K562 (cell line): ENCODE measurements at regions not wholly inside any gene's neighbourhood (a gene's known extent, or its start where the extent isn't known, plus 50 kb on each side); places are given as distances from the start of the nearest gene placed in this dataset.
A peak's percentile ranks its signal among the peaks of the same experiment; 100 is the strongest.

Experiments
- CC2D1A ChIP-seq: fragments of 450-650 bp; IDR thresholded peaks from 2 replicates; pipeline ENCODE4 v1.6.1; 2017; ENCODE audit warnings: mild to moderate bottlenecking
- MCM3 ChIP-seq: fragments of 450-650 bp; IDR thresholded peaks from 2 replicates; pipeline ENCODE4 v1.6.1; 2016
- MIER1 ChIP-seq: fragments of 450-650 bp; IDR thresholded peaks from 2 replicates; pipeline ENCODE4 v1.6.1; 2016; ENCODE audit warnings: antibody characterized with exemption, mild to moderate bottlenecking, low read depth
- MLLT1 ChIP-seq, 2 experiments: fragments of 450-650 bp; IDR thresholded peaks; 2 replicates each; pipeline ENCODE4 v1.6.1; 2016
- MYC ChIP-seq, 2 experiments: fragments of 250-450 bp in 1 of 2; sonication (Bioruptor Pico) in 1 of 2; IDR thresholded peaks; 2 replicates each; pipeline versions ENCODE4 v1.5.1 to v1.6.1; 2012 to 2021; ENCODE audit warnings: low read depth in 2 of 2, borderline replicate concordance in 1 of 2, improper control_type of control experiment in 1 of 2, low read length in 1 of 2, mild to moderate bottlenecking in 1 of 2, moderate library complexity in 1 of 2
- NR2F6 ChIP-seq: fragments of 450-650 bp; formaldehyde crosslinking; IDR thresholded peaks from 2 replicates; pipeline ENCODE4 v1.4.0; 2020; ENCODE audit warnings: mild to moderate bottlenecking
- POLR2AphosphoS5 ChIP-seq: IDR thresholded peaks from 2 replicates; pipeline ENCODE4 v1.6.1; 2011; ENCODE audit warnings: mild to moderate bottlenecking, low read depth, low read length, moderate library complexity; ENCODE audit not compliant: control insufficient read depth, insufficient read depth
- PRMT5 ChIP-seq: sonication (generic); formaldehyde crosslinking; IDR thresholded peaks from 2 replicates; pipeline ENCODE4 v1.5.0; 2020; ENCODE audit warnings: missing genetic modification reagents
- RBM15 ChIP-seq: fragments of 200-400 bp; formaldehyde crosslinking; IDR thresholded peaks from 2 replicates; pipeline ENCODE4 v1.6.1; 2018; ENCODE audit warnings: mild to moderate bottlenecking, low read length, moderate library complexity; ENCODE audit not compliant: insufficient read depth
- SMARCA5 ChIP-seq: fragments of 450-650 bp; IDR thresholded peaks from 2 replicates; pipeline ENCODE4 v1.6.1; 2016
- TGIF2 ChIP-seq: sonication (generic); formaldehyde crosslinking; IDR thresholded peaks from 2 replicates; pipeline ENCODE4 v1.8.1; 2022; ENCODE audit warnings: mild to moderate bottlenecking, missing genetic modification reagents, moderate library complexity
- ZBTB7A ChIP-seq: IDR thresholded peaks from 2 replicates; pipeline ENCODE4 v1.6.1; 2011; ENCODE audit warnings: low read depth, mild to moderate bottlenecking, low read length, moderate library complexity, borderline replicate concordance; ENCODE audit not compliant: control insufficient read depth
- ZC3H11A ChIP-seq: IDR thresholded peaks from 2 replicates; pipeline ENCODE4 v1.6.1; 2012; ENCODE audit warnings: low read depth, low read length, improper control_type of control experiment
- ZFP36 ChIP-seq: fragments of 150-350 bp; IDR thresholded peaks from 2 replicates; pipeline ENCODE4 v1.6.1; 2018; ENCODE audit warnings: low read length, low read depth; ENCODE audit not compliant: partially characterized antibody
- ZHX1 ChIP-seq: fragments of 150-350 bp; conservative IDR thresholded peaks from 2 replicates; pipeline ENCODE4 v1.6.1; 2014; ENCODE audit warnings: low read length
- ZNF12 ChIP-seq: sonication (generic); formaldehyde crosslinking; IDR thresholded peaks from 2 replicates; pipeline ENCODE4 v1.4.0; 2020; ENCODE audit warnings: mild to moderate bottlenecking, missing genetic modification reagents
- ZNF24 ChIP-seq: fragments of 450-650 bp; IDR thresholded peaks from 2 replicates; pipeline ENCODE4 v1.6.1; 2016
- ZNF717 ChIP-seq: fragments of 250-450 bp; sonication (Bioruptor Pico); IDR thresholded peaks from 2 replicates; pipeline ENCODE4 v1.5.0; 2021
- TF ChIP-seq, protein P1 (sequence below), 2 experiments: fragments of 200-800 bp in 1 of 2; sonication (Bioruptor generic) in 1 of 2; sonication (generic) in 1 of 2; formaldehyde crosslinking in 1 of 2; IDR thresholded peaks in 1 of 2; conservative IDR thresholded peaks in 1 of 2; 2 replicates each; pipeline versions ENCODE4 v1.5.0 to v1.6.1; 2016 to 2020; ENCODE audit warnings: missing compliant biosample characterization in 1 of 2, missing genetic modification characterization in 1 of 2, missing genetic modification reagents in 1 of 2
- TF ChIP-seq, protein P2 (sequence below): fragments of 450-650 bp; IDR thresholded peaks from 2 replicates; pipeline ENCODE4 v1.6.1; 2016; ENCODE audit warnings: mild to moderate bottlenecking

- TF ChIP-seq ZHX1 (no peak), MIER1 (no peak), MYC (IDR thresholded peaks at IDR 0.05; ENCODE audit: low read depth, low read length) (no peak), MYC (CRISPR knock-in tag; IDR thresholded peaks at IDR 0.05; ENCODE audit: borderline replicate concordance, low read depth) (no peak), ZNF24 (no peak), TGIF2 (CRISPR knock-in tag) (no peak), ZNF717 (no peak), ZC3H11A (no peak), PRMT5 (CRISPR knock-in tag) (no peak), MLLT1 (IDR thresholded peaks at IDR 0.05) (no peak), ZBTB7A (no peak), MCM3 (no peak), NR2F6 (CRISPR knock-in tag) (no peak), ZNF12 (CRISPR knock-in tag) (no peak), CC2D1A (no peak), SMARCA5 (peak; percentile 88), POLR2AphosphoS5 (no peak), RBM15 (no peak), ZFP36 (peak; percentile 93)
- TF ChIP-seq, protein P1, sequence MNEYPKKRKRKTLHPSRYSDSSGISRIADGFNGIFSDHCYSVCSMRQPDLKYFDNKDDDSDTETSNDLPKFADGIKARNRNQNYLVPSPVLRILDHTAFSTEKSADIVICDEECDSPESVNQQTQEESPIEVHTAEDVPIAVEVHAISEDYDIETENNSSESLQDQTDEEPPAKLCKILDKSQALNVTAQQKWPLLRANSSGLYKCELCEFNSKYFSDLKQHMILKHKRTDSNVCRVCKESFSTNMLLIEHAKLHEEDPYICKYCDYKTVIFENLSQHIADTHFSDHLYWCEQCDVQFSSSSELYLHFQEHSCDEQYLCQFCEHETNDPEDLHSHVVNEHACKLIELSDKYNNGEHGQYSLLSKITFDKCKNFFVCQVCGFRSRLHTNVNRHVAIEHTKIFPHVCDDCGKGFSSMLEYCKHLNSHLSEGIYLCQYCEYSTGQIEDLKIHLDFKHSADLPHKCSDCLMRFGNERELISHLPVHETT (CRISPR knock-in tag; conservative IDR thresholded peaks at IDR 0.05 in 1 of 2, IDR thresholded peaks at IDR 0.05 in 1 of 2): no peak
- TF ChIP-seq, protein P2, sequence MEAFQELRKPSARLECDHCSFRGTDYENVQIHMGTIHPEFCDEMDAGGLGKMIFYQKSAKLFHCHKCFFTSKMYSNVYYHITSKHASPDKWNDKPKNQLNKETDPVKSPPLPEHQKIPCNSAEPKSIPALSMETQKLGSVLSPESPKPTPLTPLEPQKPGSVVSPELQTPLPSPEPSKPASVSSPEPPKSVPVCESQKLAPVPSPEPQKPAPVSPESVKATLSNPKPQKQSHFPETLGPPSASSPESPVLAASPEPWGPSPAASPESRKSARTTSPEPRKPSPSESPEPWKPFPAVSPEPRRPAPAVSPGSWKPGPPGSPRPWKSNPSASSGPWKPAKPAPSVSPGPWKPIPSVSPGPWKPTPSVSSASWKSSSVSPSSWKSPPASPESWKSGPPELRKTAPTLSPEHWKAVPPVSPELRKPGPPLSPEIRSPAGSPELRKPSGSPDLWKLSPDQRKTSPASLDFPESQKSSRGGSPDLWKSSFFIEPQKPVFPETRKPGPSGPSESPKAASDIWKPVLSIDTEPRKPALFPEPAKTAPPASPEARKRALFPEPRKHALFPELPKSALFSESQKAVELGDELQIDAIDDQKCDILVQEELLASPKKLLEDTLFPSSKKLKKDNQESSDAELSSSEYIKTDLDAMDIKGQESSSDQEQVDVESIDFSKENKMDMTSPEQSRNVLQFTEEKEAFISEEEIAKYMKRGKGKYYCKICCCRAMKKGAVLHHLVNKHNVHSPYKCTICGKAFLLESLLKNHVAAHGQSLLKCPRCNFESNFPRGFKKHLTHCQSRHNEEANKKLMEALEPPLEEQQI: no peak
- TF ChIP-seq, all 486 proteins: peak for 9
Measured at GRCh38 chr1:25083481-25084345, 148.6 kb downstream of the SYF2 start (continued).
